Neural progenitor cell (in vitro differentiated cells): ENCODE measurements at regions not wholly inside any gene's neighbourhood (a gene's known extent, or its start where the extent isn't known, plus 50 kb on each side); places are given as distances from the start of the nearest gene placed in this dataset.

ENCODE experiments used
- EZH2 ChIP-seq: fragments of 200-600 bp; sonication (generic); IDR thresholded peaks from 2 replicates; pipeline ENCODE4 v1.6.1; 2017; ENCODE audit warnings: antibody characterized with exemption, mild to moderate bottlenecking, moderate library complexity
- TF ChIP-seq, protein P1 (sequence below): fragments of 200-600 bp; sonication (generic); IDR thresholded peaks from 2 replicates; pipeline ENCODE4 v1.5.1; 2017; ENCODE audit warnings: antibody characterized with exemption, mild to moderate bottlenecking

DNA sequence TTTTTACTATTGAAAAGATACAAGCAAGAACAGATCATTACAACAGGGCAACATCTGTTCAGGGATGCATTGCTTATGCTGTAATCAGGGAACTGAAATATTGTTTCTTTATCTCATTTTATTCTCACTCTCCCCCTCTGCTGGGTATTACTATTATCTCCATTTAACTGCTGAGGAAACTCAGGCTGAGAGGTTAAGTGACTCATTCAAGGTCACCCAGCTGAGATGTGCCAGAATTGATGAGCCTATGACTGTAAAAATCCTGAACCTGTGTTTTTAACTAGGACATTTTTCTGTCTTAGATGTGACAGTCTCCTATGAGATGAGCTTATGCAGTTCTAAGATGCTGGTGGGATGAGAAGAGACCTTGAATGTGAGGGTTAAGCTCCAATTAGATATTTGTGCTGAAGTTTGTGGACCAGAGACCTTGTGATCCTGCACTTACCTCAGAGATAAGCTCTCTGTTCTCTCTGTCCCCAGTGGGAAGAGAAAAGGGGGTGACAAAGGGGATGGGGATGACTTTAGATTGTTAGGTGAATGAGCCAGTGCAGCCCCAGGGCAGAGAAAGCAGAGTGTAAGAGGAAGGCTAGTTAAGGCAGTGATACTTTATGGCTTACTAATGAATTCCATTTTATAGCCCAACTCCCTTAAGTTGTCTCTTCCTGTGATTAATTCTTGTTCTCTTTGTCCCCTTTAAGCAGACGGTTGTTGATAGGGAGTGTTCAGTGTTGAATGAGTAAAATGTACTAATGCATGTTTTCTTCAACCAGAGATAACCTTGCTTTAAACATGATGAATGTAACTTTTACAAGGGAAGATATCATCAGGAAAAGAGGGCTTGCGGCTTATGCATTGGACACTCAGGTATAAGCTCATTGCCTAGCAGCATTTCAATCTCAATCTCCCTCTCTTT is 111.4 kb downstream of the HLX start:
- TF ChIP-seq, protein P1, sequence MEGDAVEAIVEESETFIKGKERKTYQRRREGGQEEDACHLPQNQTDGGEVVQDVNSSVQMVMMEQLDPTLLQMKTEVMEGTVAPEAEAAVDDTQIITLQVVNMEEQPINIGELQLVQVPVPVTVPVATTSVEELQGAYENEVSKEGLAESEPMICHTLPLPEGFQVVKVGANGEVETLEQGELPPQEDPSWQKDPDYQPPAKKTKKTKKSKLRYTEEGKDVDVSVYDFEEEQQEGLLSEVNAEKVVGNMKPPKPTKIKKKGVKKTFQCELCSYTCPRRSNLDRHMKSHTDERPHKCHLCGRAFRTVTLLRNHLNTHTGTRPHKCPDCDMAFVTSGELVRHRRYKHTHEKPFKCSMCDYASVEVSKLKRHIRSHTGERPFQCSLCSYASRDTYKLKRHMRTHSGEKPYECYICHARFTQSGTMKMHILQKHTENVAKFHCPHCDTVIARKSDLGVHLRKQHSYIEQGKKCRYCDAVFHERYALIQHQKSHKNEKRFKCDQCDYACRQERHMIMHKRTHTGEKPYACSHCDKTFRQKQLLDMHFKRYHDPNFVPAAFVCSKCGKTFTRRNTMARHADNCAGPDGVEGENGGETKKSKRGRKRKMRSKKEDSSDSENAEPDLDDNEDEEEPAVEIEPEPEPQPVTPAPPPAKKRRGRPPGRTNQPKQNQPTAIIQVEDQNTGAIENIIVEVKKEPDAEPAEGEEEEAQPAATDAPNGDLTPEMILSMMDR = no peak
- no peak for TF ChIP-seq EZH2
